Embryonic facial prominence (tissue), 1 donor: ENCODE measurements at regions not wholly inside any gene's neighbourhood (a gene's known extent, or its start where the extent isn't known, plus 50 kb on each side); places are given as distances from the start of the nearest gene placed in this dataset.
A peak's percentile ranks its signal among the peaks of the same experiment; 100 is the strongest.
"Not testable (repeated sequence)": the region's sequence is repeated elsewhere in the genome, so short reads cannot be mapped to it uniquely, and the experiment has no call there.

Experiments
- DNase-seq: peaks from one replicate; pipeline ENCODE4 v3.0.0-alpha.2; 2016; ENCODE audit errors: extremely low spot score

- DNase-seq = not testable (repeated sequence)
These were observed 172.9 kb downstream of the C11orf91 start for GRCh38 chr11:33527738-33528137.

- no peak for DNase-seq
These were observed 174.8 kb downstream of the C11orf91 start for GRCh38 chr11:33525789-33526188.

GRCh38 chr11:33521384-33521783, 179.2 kb downstream of the C11orf91 start:
- no peak for DNase-seq

- DNase-seq = no peak
These were observed 180.5 kb downstream of the C11orf91 start for GRCh38 chr11:33520112-33520511.

GRCh38 chr11:33515347-33515746, 185.3 kb downstream of the C11orf91 start:
- DNase-seq = no peak

- no peak for DNase-seq
These were observed 186.3 kb downstream of the C11orf91 start for GRCh38 chr11:33514079-33514925.

GRCh38 chr11:33509632-33510031, 191.0 kb downstream of the C11orf91 start:
- DNase-seq = no peak

GRCh38 chr11:33507967-33508366, 192.7 kb downstream of the C11orf91 start:
- DNase-seq = no peak

- no peak for DNase-seq
These were observed 193.3 kb downstream of the C11orf91 start for GRCh38 chr11:33507356-33507755.

GRCh38 chr11:33505093-33505492, 195.5 kb downstream of the C11orf91 start:
- no peak for DNase-seq

GRCh38 chr11:33500861-33501479, 199.7 kb downstream of the C11orf91 start:
- DNase-seq = peak; percentile 20

GRCh38 chr11:33500332-33500731, 200.3 kb downstream of the C11orf91 start:
- DNase-seq = no peak

GRCh38 chr11:33492596-33492995, 208.0 kb downstream of the C11orf91 start:
- DNase-seq = no peak

GRCh38 chr11:33490842-33491370, 209.7 kb downstream of the C11orf91 start:
- DNase-seq = no peak

- no peak for DNase-seq
These were observed 211.7 kb downstream of the C11orf91 start for GRCh38 chr11:33488971-33489370.

- DNase-seq = no peak
These were observed 220.0 kb downstream of the C11orf91 start for GRCh38 chr11:33480626-33481025.

GRCh38 chr11:33479231-33479630, 221.4 kb downstream of the C11orf91 start:
- DNase-seq = no peak

- peak; percentile 12 for DNase-seq
These were observed 221.0 kb downstream of the HIPK3 start for GRCh38 chr11:33478111-33478573.

- DNase-seq = no peak
These were observed 219.9 kb downstream of the HIPK3 start for GRCh38 chr11:33476945-33477606.

GRCh38 chr11:33475993-33476392, 218.8 kb downstream of the HIPK3 start:
- DNase-seq = peak; percentile 20

GRCh38 chr11:33474866-33475265, 217.7 kb downstream of the HIPK3 start:
- DNase-seq = no peak

- no peak for DNase-seq
These were observed 214.4 kb downstream of the HIPK3 start for GRCh38 chr11:33471541-33471940.
